ENCODE measurements at regions not wholly inside any gene's neighbourhood (a gene's known extent, or its start where the extent isn't known, plus 50 kb on each side); places are given as distances from the start of the nearest gene placed in this dataset.

- 97 to 100% methylated on average over 1 of the region's 1 CpG for WGBS, 2 donors
- TF ChIP-seq POLR2A (IDR thresholded peaks at IDR 0.05) (no peak), CTCF (IDR thresholded peaks at IDR 0.05) (no peak)
Observed at GRCh38 chr1:199138061-199138460, 499.2 kb downstream of the PTPRC start.

GRCh38 chr1:199149591-199149990, 510.8 kb downstream of the PTPRC start:
- WGBS, 2 donors, result 97 to 99% methylated on average over 2 of the region's 2 CpGs
- intact Hi-C loops (cut with DNase I), result no loop called here
- no peak for TF ChIP-seq POLR2A (IDR thresholded peaks at IDR 0.05)
- TF ChIP-seq CTCF (IDR thresholded peaks at IDR 0.05), result no peak

More at GRCh38 chr1:199138061-199138460, 499.2 kb downstream of the PTPRC start:
- Histone ChIP-seq H3K9me3 (no peaks in the 10 kb centered on the region), H3K27me3 (no peaks in the 10 kb centered on the region), H3K4me1 (no peaks in the 10 kb centered on the region), H3K36me3 (no peaks in the 10 kb centered on the region), H3K4me3 (replicated peaks in 1 of 3) (no peak overlapping the region), H3K27ac (no peak overlapping the region)
- DNase-seq, result no peak
- intact Hi-C loops (cut with DNase I), result no loop called here

DNA sequence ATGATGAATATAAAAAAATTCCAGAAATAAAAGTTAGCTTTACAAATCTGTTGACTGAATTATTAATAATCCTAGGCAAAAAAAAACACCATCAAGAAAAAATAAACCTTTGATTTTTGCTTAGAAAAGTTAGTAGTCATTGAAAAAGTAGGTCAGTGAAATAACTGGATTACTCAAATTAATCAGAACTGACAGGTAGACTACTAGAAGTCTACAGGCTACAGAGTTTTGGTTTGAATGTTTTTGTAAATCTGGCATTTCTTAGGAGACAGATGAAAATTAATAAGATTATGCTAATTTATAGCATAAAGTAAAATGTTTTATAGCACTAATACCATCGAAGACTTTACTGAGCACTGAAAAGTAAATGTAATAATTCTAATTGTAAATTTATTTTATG, 511.9 kb downstream of the PTPRC start:
- no peaks in the 10 kb centered on the region for H3K27me3 ChIP-seq
- H3K9me3 ChIP-seq, result no peaks in the 10 kb centered on the region
- TF ChIP-seq CTCF (IDR thresholded peaks at IDR 0.05) (no peak), POLR2A (IDR thresholded peaks at IDR 0.05) (no peak)
- DNase-seq, result no peak
- WGBS, 2 donors, result 92 to 94% methylated on average over 1 of the region's 1 CpG
- no peak overlapping the region for H3K27ac ChIP-seq
- intact Hi-C loops (cut with DNase I), result no loop called here
- no peak overlapping the region for H3K4me3 ChIP-seq (replicated peaks in 1 of 3)
- no peaks in the 10 kb centered on the region for H3K4me1 ChIP-seq
- no peaks in the 10 kb centered on the region for H3K36me3 ChIP-seq

More at GRCh38 chr1:199149591-199149990, 510.8 kb downstream of the PTPRC start:
- H3K9me3 ChIP-seq, result no peaks in the 10 kb centered on the region
- DNase-seq, result no peak
- H3K4me1 ChIP-seq, result no peaks in the 10 kb centered on the region
- no peaks in the 10 kb centered on the region for H3K27me3 ChIP-seq
- no peak overlapping the region for H3K4me3 ChIP-seq (replicated peaks in 1 of 3)
- H3K27ac ChIP-seq, result no peak overlapping the region
- H3K36me3 ChIP-seq, result no peaks in the 10 kb centered on the region

GRCh38 chr1:199151634-199152425, 513.0 kb downstream of the PTPRC start:
- Histone ChIP-seq H3K27me3 (no peaks in the 10 kb centered on the region), H3K4me1 (no peaks in the 10 kb centered on the region), H3K4me3 (replicated peaks in 1 of 3) (no peak overlapping the region), H3K9me3 (no peaks in the 10 kb centered on the region), H3K27ac (no peak overlapping the region), H3K36me3 (no peaks in the 10 kb centered on the region)
- TF ChIP-seq CTCF (IDR thresholded peaks at IDR 0.05), result no peak
- TF ChIP-seq POLR2A (IDR thresholded peaks at IDR 0.05), result no peak
- 86 to 87% methylated on average over 6 of the region's 6 CpGs for WGBS, 2 donors
- no peak for DNase-seq
- intact Hi-C loops (cut with DNase I), result no loop called here

DNA sequence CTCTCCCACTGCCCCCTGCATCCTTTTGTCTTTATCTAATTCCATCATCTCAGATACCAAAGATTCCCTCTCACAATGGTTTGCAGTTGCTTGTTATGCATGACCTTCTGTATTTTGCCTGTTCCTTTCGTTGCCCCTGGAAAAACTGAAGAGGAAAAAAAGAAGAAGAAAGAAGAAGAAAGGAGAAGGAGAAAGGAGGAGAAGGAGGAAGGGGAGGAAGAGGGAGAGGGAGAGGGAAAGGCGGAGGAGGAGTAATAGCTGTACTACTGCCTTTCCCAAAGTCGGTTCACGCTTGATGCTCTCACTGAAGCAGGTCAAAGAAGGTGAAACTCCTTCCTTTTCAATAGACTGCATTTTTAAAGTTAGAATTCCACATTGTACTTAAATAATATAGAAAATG, 513.8 kb downstream of the PTPRC start:
- Histone ChIP-seq H3K4me3 (replicated peaks in 1 of 3) (no peak overlapping the region), H3K36me3 (no peaks in the 10 kb centered on the region), H3K27me3 (no peaks in the 10 kb centered on the region), H3K9me3 (no peaks in the 10 kb centered on the region), H3K27ac (no peak overlapping the region), H3K4me1 (no peaks in the 10 kb centered on the region)
- intact Hi-C loops (cut with DNase I), result no loop called here
- no peak for TF ChIP-seq POLR2A (IDR thresholded peaks at IDR 0.05)
- TF ChIP-seq CTCF (IDR thresholded peaks at IDR 0.05), result no peak
- 69 to 78% methylated on average over 4 of the region's 4 CpGs for WGBS, 2 donors
- no peak for DNase-seq

Measured in thyroid gland (tissue), 4 donors.